ENCODE measurements at regions not wholly inside any gene's neighbourhood (a gene's known extent, or its start where the extent isn't known, plus 50 kb on each side); places are given as distances from the start of the nearest gene placed in this dataset.

DNA sequence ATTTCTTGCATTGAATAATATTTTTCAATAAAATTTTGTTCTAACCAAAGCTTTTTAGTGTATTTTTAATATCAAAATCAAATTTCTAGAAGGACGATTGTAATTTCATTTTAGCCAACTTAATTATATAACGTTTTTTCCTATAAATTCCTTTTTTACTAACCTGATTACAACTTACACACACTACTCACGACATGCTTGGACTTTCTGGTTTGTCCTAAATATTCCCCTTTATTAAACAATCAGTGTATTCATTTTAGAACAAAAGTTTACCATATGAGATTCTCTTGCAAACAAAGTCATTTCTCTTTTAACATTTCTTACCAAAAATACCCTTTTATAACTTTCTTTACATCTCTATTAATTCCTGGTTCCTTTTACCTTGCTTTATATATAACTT, 173.7 kb downstream of the PWWP3B start:
- intact Hi-C loops (cut with DNase I): no loop called here
- Histone ChIP-seq H3K36me3 (no peaks in the 10 kb centered on the region), H3K27me3 (no peaks in the 10 kb centered on the region), H3K27ac (no peak overlapping the region), H3K4me1 (no peaks in the 10 kb centered on the region), H3K9me3 (no peaks in the 10 kb centered on the region), H3K4me3 (no peak overlapping the region)
- no peak for TF ChIP-seq EP300 (IDR thresholded peaks at IDR 0.05)
- no peak for TF ChIP-seq POLR2A (IDR thresholded peaks at IDR 0.05)
- TF ChIP-seq POLR2AphosphoS5 (IDR thresholded peaks at IDR 0.05): no peak
- TF ChIP-seq, protein P1, sequence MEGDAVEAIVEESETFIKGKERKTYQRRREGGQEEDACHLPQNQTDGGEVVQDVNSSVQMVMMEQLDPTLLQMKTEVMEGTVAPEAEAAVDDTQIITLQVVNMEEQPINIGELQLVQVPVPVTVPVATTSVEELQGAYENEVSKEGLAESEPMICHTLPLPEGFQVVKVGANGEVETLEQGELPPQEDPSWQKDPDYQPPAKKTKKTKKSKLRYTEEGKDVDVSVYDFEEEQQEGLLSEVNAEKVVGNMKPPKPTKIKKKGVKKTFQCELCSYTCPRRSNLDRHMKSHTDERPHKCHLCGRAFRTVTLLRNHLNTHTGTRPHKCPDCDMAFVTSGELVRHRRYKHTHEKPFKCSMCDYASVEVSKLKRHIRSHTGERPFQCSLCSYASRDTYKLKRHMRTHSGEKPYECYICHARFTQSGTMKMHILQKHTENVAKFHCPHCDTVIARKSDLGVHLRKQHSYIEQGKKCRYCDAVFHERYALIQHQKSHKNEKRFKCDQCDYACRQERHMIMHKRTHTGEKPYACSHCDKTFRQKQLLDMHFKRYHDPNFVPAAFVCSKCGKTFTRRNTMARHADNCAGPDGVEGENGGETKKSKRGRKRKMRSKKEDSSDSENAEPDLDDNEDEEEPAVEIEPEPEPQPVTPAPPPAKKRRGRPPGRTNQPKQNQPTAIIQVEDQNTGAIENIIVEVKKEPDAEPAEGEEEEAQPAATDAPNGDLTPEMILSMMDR (IDR thresholded peaks at IDR 0.05): no peak
- WGBS, 2 donors: 51 to 58% methylated on average over 3 of the region's 3 CpGs
- no peak for DNase-seq

- intact Hi-C loops (cut with DNase I): no loop called here
- no peaks in the 10 kb centered on the region for H3K4me1 ChIP-seq
- no peaks in the 10 kb centered on the region for H3K9me3 ChIP-seq
- TF ChIP-seq EP300 (IDR thresholded peaks at IDR 0.05) (no peak), POLR2A (IDR thresholded peaks at IDR 0.05) (no peak), POLR2AphosphoS5 (IDR thresholded peaks at IDR 0.05) (no peak)
- TF ChIP-seq, protein P1 (IDR thresholded peaks at IDR 0.05): no peak
- no peaks in the 10 kb centered on the region for H3K36me3 ChIP-seq
- no peaks in the 10 kb centered on the region for H3K27me3 ChIP-seq
- no peak overlapping the region for H3K27ac ChIP-seq
- H3K4me3 ChIP-seq: no peak overlapping the region
- DNase-seq: no peak
These were observed 188.5 kb downstream of the PWWP3B start for GRCh38 chrX:106356580-106356979.

DNA sequence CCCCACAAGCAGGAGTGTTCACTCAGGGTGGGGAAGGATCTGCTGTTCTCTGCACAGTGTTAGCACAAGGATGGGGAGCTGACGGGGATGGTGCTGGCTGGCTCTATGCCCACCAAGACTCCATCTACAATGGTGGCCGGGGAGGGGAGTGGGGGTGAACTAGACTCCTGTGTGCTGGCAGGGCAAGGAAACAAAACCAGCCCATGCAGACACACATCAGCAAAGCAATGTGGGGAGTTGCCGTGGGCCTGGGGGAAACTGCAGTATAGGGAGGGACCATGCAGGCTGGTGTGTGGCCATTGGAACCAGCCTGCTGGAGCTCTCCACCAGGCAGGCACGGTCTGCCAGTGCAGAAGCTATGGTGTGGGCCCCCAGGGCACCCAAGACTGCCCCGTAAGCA, 195.1 kb downstream of the PWWP3B start:
- no peak overlapping the region for H3K4me3 ChIP-seq
- DNase-seq: no peak
- H3K36me3 ChIP-seq: no peaks in the 10 kb centered on the region
- H3K4me1 ChIP-seq: no peaks in the 10 kb centered on the region
- intact Hi-C loops (cut with DNase I): no loop called here
- no peak overlapping the region for H3K27ac ChIP-seq
- TF ChIP-seq POLR2A (IDR thresholded peaks at IDR 0.05): no peak
- TF ChIP-seq, protein P1 (IDR thresholded peaks at IDR 0.05): no peak
- TF ChIP-seq POLR2AphosphoS5 (IDR thresholded peaks at IDR 0.05): no peak
- TF ChIP-seq EP300 (IDR thresholded peaks at IDR 0.05): no peak
- WGBS, 2 donors: 82 to 84% methylated on average over 5 of the region's 5 CpGs
- H3K27me3 ChIP-seq: no peaks in the 10 kb centered on the region
- no peaks in the 10 kb centered on the region for H3K9me3 ChIP-seq

DNA sequence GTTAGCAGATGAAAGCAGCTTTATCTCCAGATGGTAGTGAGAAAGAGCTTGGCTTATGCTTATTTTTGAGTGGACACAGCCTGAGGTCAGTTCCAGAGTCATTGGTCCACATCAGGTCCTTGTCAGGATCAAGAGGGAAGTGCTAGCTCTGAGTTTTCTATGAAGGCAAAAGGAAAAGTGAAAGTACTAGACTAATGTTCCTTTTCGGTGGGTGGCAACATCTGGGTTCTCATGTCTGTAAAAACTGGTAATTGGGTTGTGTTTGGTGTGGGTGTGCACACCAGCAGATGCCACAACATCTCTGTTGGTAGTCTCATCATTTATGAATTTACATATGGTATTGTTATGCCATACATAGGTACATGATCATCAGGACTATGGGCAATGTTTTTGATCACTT, 210.5 kb downstream of the PWWP3B start:
- H3K4me3 ChIP-seq: no peak overlapping the region
- TF ChIP-seq EP300 (IDR thresholded peaks at IDR 0.05) (no peak), POLR2A (IDR thresholded peaks at IDR 0.05) (no peak), POLR2AphosphoS5 (IDR thresholded peaks at IDR 0.05) (no peak)
- TF ChIP-seq, protein P1 (IDR thresholded peaks at IDR 0.05): no peak
- no peak for DNase-seq
- intact Hi-C loops (cut with DNase I): no loop called here
- WGBS, 2 donors: 22 to 50% methylated on average over 1 of the region's 1 CpG
- H3K27ac ChIP-seq: no peak overlapping the region
- no peaks in the 10 kb centered on the region for H3K9me3 ChIP-seq
- no peaks in the 10 kb centered on the region for H3K36me3 ChIP-seq
- H3K27me3 ChIP-seq: no peaks in the 10 kb centered on the region
- H3K4me1 ChIP-seq: no peaks in the 10 kb centered on the region

GRCh38 chrX:106391284-106391911, 220.4 kb upstream of the RADX start:
- DNase-seq: no peak
- no peaks in the 10 kb centered on the region for H3K4me1 ChIP-seq
- no peak overlapping the region for H3K27ac ChIP-seq
- H3K36me3 ChIP-seq: no peaks in the 10 kb centered on the region
- H3K27me3 ChIP-seq: no peaks in the 10 kb centered on the region
- no peak for TF ChIP-seq POLR2A (IDR thresholded peaks at IDR 0.05)
- TF ChIP-seq, protein P1 (IDR thresholded peaks at IDR 0.05): no peak
- TF ChIP-seq EP300 (IDR thresholded peaks at IDR 0.05): no peak
- no peak for TF ChIP-seq POLR2AphosphoS5 (IDR thresholded peaks at IDR 0.05)
- intact Hi-C loops (cut with DNase I): no loop called here
- WGBS, 2 donors: 23 to 66% methylated on average over 4 of the region's 4 CpGs
- no peak overlapping the region for H3K4me3 ChIP-seq
- H3K9me3 ChIP-seq: no peaks in the 10 kb centered on the region

All from sigmoid colon (tissue), 6 donors.